H1 (cell line): ENCODE measurements at regions not wholly inside any gene's neighbourhood (a gene's known extent, or its start where the extent isn't known, plus 50 kb on each side); places are given as distances from the start of the nearest gene placed in this dataset.

Experiments
- ASH2L ChIP-seq: fragments of 200-600, 300-600 bp; sonication (generic); IDR thresholded peaks from one replicate; pipeline ENCODE4 v1.7.1; 2017; ENCODE audit warnings: low read length
- HDAC6 ChIP-seq: IDR thresholded peaks from one replicate; pipeline ENCODE4 v1.7.1; 2012; ENCODE audit warnings: low read depth, mild to moderate bottlenecking, inconsistent platforms, low read length, moderate library complexity
- JUND ChIP-seq: IDR thresholded peaks from 2 replicates; pipeline ENCODE4 v1.6.1; 2011; ENCODE audit warnings: mild to moderate bottlenecking, improper control_type of control experiment, low read length
- RBBP5 ChIP-seq: IDR thresholded peaks from 2 replicates; pipeline ENCODE4 v1.7.1; 2012; ENCODE audit warnings: low read depth, mild to moderate bottlenecking, inconsistent platforms, low read length, moderate library complexity, borderline replicate concordance
- SIX5 ChIP-seq: IDR thresholded peaks from 2 replicates; pipeline ENCODE4 v1.6.1; 2011; ENCODE audit warnings: mild to moderate bottlenecking, low read depth, low read length
- TAF7 ChIP-seq: optimal IDR thresholded peaks from 2 replicates; pipeline ENCODE3; 2011; ENCODE audit warnings: low read depth, mild to moderate bottlenecking, inconsistent platforms, low read length, moderate library complexity, borderline replicate concordance

DNA sequence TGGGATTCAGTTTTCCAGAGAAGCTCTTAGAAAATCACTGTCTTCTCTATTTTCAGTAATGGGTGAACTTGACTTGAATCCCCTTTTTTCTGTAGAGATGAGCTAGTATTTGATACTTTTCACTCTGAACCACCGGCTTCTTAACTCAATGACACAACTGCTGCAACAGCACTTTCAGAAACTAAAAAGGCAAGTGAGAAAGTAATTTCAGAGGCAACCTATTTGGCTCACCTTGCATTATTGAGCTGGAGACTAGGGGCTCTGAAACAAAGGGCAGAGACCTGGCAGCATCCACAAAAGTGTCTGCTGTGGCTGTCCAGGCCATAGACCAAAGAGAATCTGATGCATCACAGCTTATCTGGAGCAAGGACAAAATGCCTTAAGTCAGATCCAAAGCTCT is 289.8 kb upstream of the IRAK1BP1 start (continued):
- TF ChIP-seq JUND, result no peak
- TF ChIP-seq SIX5, result no peak
- TF ChIP-seq ASH2L, result no peak
- TF ChIP-seq TAF7, result no peak
- no peak for TF ChIP-seq HDAC6
- no peak for TF ChIP-seq RBBP5
